ENCODE measurements at regions not wholly inside any gene's neighbourhood (a gene's known extent, or its start where the extent isn't known, plus 50 kb on each side); places are given as distances from the start of the nearest gene placed in this dataset.

DNA sequence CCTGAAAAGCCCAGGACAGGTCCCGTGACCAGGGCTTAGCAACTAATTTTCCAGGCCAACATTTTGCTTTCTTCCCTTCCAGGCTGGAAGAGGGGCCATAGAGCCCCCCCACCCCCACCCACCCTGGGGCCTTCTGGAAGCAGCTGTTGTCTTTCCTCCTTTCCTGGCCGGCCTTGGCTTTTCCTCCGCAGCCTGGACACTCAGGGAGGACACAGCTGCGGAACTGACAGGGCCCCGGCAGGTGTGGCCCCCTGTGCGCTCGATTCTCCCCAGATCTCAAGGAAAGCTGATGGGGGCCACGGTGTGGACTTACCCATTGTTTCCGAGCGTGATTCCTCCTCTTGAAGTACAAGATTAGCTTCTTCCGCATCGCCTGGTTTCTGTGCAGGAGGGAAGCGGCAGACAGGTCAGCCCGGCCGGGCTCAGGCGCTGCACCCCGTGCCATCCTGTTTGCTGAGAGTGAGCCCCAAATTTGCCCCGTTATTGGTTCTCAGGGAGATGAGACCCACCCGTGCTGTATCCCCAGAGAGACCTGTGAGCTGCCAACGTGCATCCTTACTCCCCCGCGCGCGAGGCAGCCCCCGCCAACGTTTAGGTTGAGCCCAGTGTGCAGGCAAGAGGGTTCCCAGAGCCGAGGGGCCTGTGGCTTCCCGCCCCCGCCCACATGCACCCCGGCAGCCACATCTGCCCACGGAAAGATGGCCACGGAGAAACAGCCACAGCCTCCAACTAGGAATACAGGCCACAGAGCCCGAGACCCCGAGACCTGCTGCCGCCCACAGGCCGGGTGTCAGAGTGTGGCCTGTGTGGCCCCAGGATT lies 129.6 kb downstream of the NCOR2 start:
- no peak for DNase-seq (ENCODE audit: low read depth)
- Histone ChIP-seq H3K36me3 (ENCODE audit: control insufficient read depth, insufficient read depth, low read length) (peaks cover under 1% of the 10 kb centered on the region), H3K4me3 (ENCODE audit: low read depth, low read length) (no peak overlapping the region), H3K27me3 (ENCODE audit: control insufficient read depth, insufficient read depth, low read length) (no peaks in the 10 kb centered on the region)
- TF ChIP-seq, protein P1, sequence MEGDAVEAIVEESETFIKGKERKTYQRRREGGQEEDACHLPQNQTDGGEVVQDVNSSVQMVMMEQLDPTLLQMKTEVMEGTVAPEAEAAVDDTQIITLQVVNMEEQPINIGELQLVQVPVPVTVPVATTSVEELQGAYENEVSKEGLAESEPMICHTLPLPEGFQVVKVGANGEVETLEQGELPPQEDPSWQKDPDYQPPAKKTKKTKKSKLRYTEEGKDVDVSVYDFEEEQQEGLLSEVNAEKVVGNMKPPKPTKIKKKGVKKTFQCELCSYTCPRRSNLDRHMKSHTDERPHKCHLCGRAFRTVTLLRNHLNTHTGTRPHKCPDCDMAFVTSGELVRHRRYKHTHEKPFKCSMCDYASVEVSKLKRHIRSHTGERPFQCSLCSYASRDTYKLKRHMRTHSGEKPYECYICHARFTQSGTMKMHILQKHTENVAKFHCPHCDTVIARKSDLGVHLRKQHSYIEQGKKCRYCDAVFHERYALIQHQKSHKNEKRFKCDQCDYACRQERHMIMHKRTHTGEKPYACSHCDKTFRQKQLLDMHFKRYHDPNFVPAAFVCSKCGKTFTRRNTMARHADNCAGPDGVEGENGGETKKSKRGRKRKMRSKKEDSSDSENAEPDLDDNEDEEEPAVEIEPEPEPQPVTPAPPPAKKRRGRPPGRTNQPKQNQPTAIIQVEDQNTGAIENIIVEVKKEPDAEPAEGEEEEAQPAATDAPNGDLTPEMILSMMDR (IDR thresholded peaks at IDR 0.05; ENCODE audit: insufficient read depth, low read length, poor library complexity, severe bottlenecking): no peak

DNA sequence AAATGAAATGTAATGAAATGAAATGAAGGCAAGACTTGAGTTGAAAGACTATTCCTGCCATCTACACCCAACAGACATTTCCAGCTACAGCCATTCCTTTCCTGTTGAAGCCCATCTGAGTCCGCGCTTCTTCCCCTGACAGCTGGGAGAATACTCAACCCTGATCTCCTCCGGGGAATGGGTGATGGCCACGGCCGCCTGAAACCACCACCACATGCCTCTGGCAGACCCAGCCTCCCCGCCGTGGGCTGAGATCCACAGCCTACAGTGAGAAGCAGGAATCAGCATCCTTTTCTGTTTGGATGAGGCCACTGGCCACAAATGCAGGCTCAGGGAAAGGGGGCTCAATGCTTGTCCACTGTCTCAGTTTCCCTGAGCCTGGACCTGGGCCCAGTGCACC lies 130.3 kb downstream of the NCOR2 start:
- TF ChIP-seq, protein P1 (IDR thresholded peaks at IDR 0.05; ENCODE audit: insufficient read depth, low read length, poor library complexity, severe bottlenecking): no peak
- Histone ChIP-seq H3K36me3 (ENCODE audit: control insufficient read depth, insufficient read depth, low read length) (no peaks in the 10 kb centered on the region), H3K27me3 (ENCODE audit: control insufficient read depth, insufficient read depth, low read length) (no peaks in the 10 kb centered on the region), H3K4me3 (ENCODE audit: low read depth, low read length) (no peak overlapping the region)
- DNase-seq (ENCODE audit: low read depth): no peak

DNA sequence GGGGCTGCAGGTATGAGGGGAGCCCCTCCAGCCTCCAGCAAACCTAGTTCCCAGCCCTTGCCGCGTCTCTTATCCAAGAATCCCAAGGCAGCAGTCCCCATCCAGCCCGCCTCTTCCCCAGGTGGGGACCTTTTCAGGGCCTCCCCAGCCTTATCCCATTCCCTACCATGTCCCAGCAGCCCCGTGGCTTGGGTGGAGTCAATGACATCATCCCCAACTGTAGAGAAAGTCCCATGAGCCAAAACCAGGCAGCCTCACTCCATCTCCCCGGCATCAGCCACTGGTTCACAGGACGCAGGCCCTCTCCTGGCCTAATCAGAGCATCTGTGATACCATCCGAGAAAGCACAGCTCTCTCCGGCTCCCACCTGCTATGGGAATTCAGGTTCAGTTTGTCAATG lies 131.0 kb downstream of the NCOR2 start:
- no peak for DNase-seq (ENCODE audit: low read depth)
- no peak overlapping the region for H3K4me3 ChIP-seq (ENCODE audit: low read depth, low read length)
- H3K36me3 ChIP-seq (ENCODE audit: control insufficient read depth, insufficient read depth, low read length): no peaks in the 10 kb centered on the region
- H3K27me3 ChIP-seq (ENCODE audit: control insufficient read depth, insufficient read depth, low read length): no peaks in the 10 kb centered on the region
- TF ChIP-seq, protein P1 (IDR thresholded peaks at IDR 0.05; ENCODE audit: insufficient read depth, low read length, poor library complexity, severe bottlenecking): no peak

DNA sequence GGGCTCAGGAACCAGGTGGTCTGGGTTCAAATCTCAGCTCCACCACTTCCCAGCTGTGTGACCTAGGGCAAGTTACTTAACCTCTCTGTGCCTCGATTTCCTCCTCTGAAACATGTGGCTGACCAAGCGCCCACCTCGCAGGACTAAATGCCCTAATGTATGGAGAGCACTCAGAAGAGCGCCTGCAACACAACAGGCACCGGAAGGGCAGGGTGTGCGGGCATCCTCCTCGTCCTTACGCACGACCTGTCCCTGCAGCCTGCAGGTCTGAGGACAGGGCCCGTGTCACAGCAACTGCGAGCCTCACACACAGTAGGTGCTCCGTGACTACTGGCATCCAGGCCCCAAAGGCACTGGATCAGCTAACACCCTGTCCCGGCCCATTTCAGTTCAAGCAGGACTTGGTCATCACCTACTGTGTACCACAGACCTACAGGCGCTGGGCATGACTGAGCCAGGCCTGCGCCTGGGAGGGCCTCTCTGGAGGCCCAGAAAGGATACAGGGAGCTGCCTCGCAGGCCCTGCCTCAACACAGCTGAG lies 131.5 kb downstream of the NCOR2 start:
- DNase-seq (ENCODE audit: low read depth): no peak
- no peak overlapping the region for H3K4me3 ChIP-seq (ENCODE audit: low read depth, low read length)
- peaks cover 1% of the 10 kb centered on the region for H3K36me3 ChIP-seq (ENCODE audit: control insufficient read depth, insufficient read depth, low read length)
- TF ChIP-seq, protein P1 (IDR thresholded peaks at IDR 0.05; ENCODE audit: insufficient read depth, low read length, poor library complexity, severe bottlenecking): no peak
- H3K27me3 ChIP-seq (ENCODE audit: control insufficient read depth, insufficient read depth, low read length): no peaks in the 10 kb centered on the region

DNA sequence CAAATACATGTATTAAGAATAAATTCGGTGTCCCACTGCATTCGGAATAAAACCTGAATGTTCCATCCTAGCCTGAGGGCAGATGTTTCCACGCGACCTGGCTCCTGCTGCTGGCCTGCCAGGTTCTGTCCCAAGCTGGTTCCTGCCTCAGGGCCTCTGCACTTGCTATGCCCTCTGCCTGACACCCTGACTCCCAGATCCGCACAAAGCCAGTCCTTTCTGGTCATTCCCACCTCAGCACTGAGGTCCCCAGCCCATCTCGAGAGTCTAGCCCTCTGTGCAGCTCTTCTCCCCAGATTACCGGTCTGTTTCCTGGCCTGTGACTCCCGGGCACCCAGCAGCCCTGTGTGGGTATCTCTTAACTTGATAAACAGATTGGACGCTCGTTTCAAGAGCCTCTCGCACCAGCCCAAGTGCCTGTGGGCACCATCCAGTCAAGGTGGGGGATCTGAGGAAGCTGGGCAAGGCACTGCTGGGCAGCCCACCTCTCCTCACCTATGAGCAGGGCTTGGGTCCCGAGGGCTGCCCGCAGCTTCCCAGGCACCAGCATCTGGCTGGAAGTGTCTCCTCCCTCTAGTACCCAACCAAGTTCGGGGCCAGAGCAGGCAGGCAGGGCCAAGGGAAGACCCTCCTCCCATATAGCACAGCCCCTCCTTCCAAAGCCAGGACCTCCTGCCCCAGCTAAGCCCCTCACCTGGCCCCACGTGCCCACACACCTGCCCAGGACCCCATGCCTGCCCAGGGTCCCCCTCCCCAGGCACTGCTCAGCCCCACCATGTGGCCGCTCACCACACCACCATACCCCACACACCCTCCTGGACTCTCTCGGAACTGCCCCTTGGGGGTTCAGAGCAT lies 132.2 kb downstream of the NCOR2 start:
- H3K4me3 ChIP-seq (ENCODE audit: low read depth, low read length): no peak overlapping the region
- peaks cover 4% of the 10 kb centered on the region for H3K36me3 ChIP-seq (ENCODE audit: control insufficient read depth, insufficient read depth, low read length)
- TF ChIP-seq, protein P1 (IDR thresholded peaks at IDR 0.05; ENCODE audit: insufficient read depth, low read length, poor library complexity, severe bottlenecking): no peak
- H3K27me3 ChIP-seq (ENCODE audit: control insufficient read depth, insufficient read depth, low read length): no peaks in the 10 kb centered on the region
- no peak for DNase-seq (ENCODE audit: low read depth)

Measured in kidney epithelial cell (primary cell).